ENCODE measurements at regions not wholly inside any gene's neighbourhood (a gene's known extent, or its start where the extent isn't known, plus 50 kb on each side); places are given as distances from the start of the nearest gene placed in this dataset.

- no peak for DNase-seq
Observed at GRCh38 chr4:8754634-8755589, 116.7 kb downstream of the HMX1 start.

GRCh38 chr4:8748236-8748575 lies 123.4 kb downstream of the HMX1 start:
- no peak for DNase-seq

GRCh38 chr4:8747467-8748235 lies 124.0 kb downstream of the HMX1 start:
- DNase-seq: no peak

- no peak for DNase-seq
Observed at GRCh38 chr4:8746523-8747466, 124.8 kb downstream of the HMX1 start.

- DNase-seq: no peak
Observed at GRCh38 chr4:8745826-8746225, 125.8 kb downstream of the HMX1 start.

- no peak for DNase-seq
Observed at GRCh38 chr4:8745005-8745790, 126.4 kb downstream of the HMX1 start.

- DNase-seq: no peak
Observed at GRCh38 chr4:8744083-8744805, 127.4 kb downstream of the HMX1 start.

GRCh38 chr4:8742546-8742945 lies 129.1 kb downstream of the HMX1 start:
- DNase-seq: no peak

- DNase-seq: no peak
Observed at GRCh38 chr4:8741513-8742226, 130.0 kb downstream of the HMX1 start.

GRCh38 chr4:8740666-8741395 lies 130.8 kb downstream of the HMX1 start:
- no peak for DNase-seq

- DNase-seq: no peak
Observed at GRCh38 chr4:8739820-8740665, 131.6 kb downstream of the HMX1 start.

- no peak for DNase-seq
Observed at GRCh38 chr4:8739317-8739716, 132.3 kb downstream of the HMX1 start.

GRCh38 chr4:8738471-8738931 lies 133.1 kb downstream of the HMX1 start:
- no peak for DNase-seq

- DNase-seq: no peak
Observed at GRCh38 chr4:8737601-8738279, 133.9 kb downstream of the HMX1 start.

- DNase-seq: no peak
Observed at GRCh38 chr4:8737075-8737474, 134.6 kb downstream of the HMX1 start.

- DNase-seq: no peak
Observed at GRCh38 chr4:8736090-8736825, 135.4 kb downstream of the HMX1 start.
